22Rv1 (cell line): ENCODE measurements at regions not wholly inside any gene's neighbourhood (a gene's known extent, or its start where the extent isn't known, plus 50 kb on each side); places are given as distances from the start of the nearest gene placed in this dataset.

ENCODE experiments used
- CTCF ChIP-seq: fragments of 450-650 bp; IDR thresholded peaks from 2 replicates; pipeline ENCODE4 v1.5.1; 2017; ENCODE audit warnings: mild to moderate bottlenecking
- ZFX ChIP-seq: fragments of 450-650 bp; IDR thresholded peaks from 2 replicates; pipeline ENCODE4 v1.6.1; 2017; ENCODE audit warnings: antibody characterized with exemption, borderline replicate concordance

GRCh38 chr9:38195737-38196161 lies 126.7 kb upstream of the SHB start:
- no peak for TF ChIP-seq CTCF
- TF ChIP-seq ZFX, result no peak
